ENCODE measurements at regions not wholly inside any gene's neighbourhood (a gene's known extent, or its start where the extent isn't known, plus 50 kb on each side); places are given as distances from the start of the nearest gene placed in this dataset.
"Not testable (repeated sequence)": the region's sequence is repeated elsewhere in the genome, so short reads cannot be mapped to it uniquely, and the experiment has no call there.

GRCh38 chr7:73918926-73919693 is 58.2 kb downstream of the TMEM270 start:
- Mint-ChIP-seq H3K4me1 (ENCODE audit: low read depth) (no peaks in the 10 kb centered on the region; the same call in 1 of the 2 replicates), H3K27me3 (ENCODE audit: insufficient read depth) (peaks cover 6% of the 10 kb centered on the region), H3K27ac (no peak overlapping the region)

GRCh38 chr7:73919694-73920375 is 58.9 kb downstream of the TMEM270 start:
- no peak overlapping the region for H3K4me3 Mint-ChIP-seq
- no peak overlapping the region for H3K27ac Mint-ChIP-seq
- no peaks in the 10 kb centered on the region; the same call in 1 of the 2 replicates for H3K4me1 Mint-ChIP-seq (ENCODE audit: low read depth)
- peaks cover 5% of the 10 kb centered on the region for H3K27me3 Mint-ChIP-seq (ENCODE audit: insufficient read depth)
- no peak for TF ChIP-seq CTCF (IDR thresholded peaks at IDR 0.05)
- H3K9me3 Mint-ChIP-seq: no peaks in the 10 kb centered on the region
- peaks cover under 1% of the 10 kb centered on the region; the same call in 1 of the 2 replicates for H3K36me3 Mint-ChIP-seq (ENCODE audit: low read depth)
- no peak for DNase-seq

More at GRCh38 chr7:73918926-73919693, 58.2 kb downstream of the TMEM270 start:
- no peak for DNase-seq
- H3K4me3 Mint-ChIP-seq: no peak overlapping the region
- no peak for TF ChIP-seq CTCF (IDR thresholded peaks at IDR 0.05)
- no peaks in the 10 kb centered on the region for H3K9me3 Mint-ChIP-seq
- peaks cover 4% of the 10 kb centered on the region; the same call in 1 of the 2 replicates for H3K36me3 Mint-ChIP-seq (ENCODE audit: low read depth)

- no peaks in the 10 kb centered on the region; the same call in 1 of the 2 replicates for H3K4me1 Mint-ChIP-seq (ENCODE audit: low read depth)
- DNase-seq: no peak
- H3K27ac Mint-ChIP-seq: no peak overlapping the region
- no peaks in the 10 kb centered on the region for H3K9me3 Mint-ChIP-seq
- no peaks in the 10 kb centered on the region for H3K36me3 Mint-ChIP-seq (ENCODE audit: low read depth)
- no peak for TF ChIP-seq CTCF (IDR thresholded peaks at IDR 0.05)
- H3K27me3 Mint-ChIP-seq (ENCODE audit: insufficient read depth): peaks cover 10% of the 10 kb centered on the region
- H3K4me3 Mint-ChIP-seq: no peak overlapping the region
These were observed 59.6 kb downstream of the TMEM270 start for GRCh38 chr7:73920406-73921134.

- peaks cover 16% of the 10 kb centered on the region for H3K27me3 Mint-ChIP-seq (ENCODE audit: insufficient read depth)
- H3K4me1 Mint-ChIP-seq (ENCODE audit: low read depth): no peaks in the 10 kb centered on the region; the same call in 1 of the 2 replicates
- H3K27ac Mint-ChIP-seq: no peak overlapping the region
- no peak for TF ChIP-seq CTCF (IDR thresholded peaks at IDR 0.05)
- DNase-seq: no peak
- H3K36me3 Mint-ChIP-seq (ENCODE audit: low read depth): peaks cover 6% of the 10 kb centered on the region; the same call in 1 of the 2 replicates
- H3K9me3 Mint-ChIP-seq: peaks cover 7% of the 10 kb centered on the region; the same call in 1 of the 2 replicates
- H3K4me3 Mint-ChIP-seq: no peak overlapping the region
These were observed 60.9 kb downstream of the TMEM270 start for GRCh38 chr7:73921623-73922528.

- not testable (repeated sequence) for H3K27ac Mint-ChIP-seq; DNase-seq; H3K36me3 Mint-ChIP-seq (ENCODE audit: low read depth); H3K4me3 Mint-ChIP-seq; H3K9me3 Mint-ChIP-seq
- Mint-ChIP-seq H3K4me1 (ENCODE audit: low read depth) (peaks cover 12% of the 10 kb centered on the region), H3K27me3 (ENCODE audit: insufficient read depth) (peaks cover 16% of the 10 kb centered on the region; the same call in 1 of the 2 replicates)
These were observed 67.7 kb downstream of the TMEM270 start for GRCh38 chr7:73928644-73929043.

Measured in HFFc6 (cell line).